ENCODE measurements at regions not wholly inside any gene's neighbourhood (a gene's known extent, or its start where the extent isn't known, plus 50 kb on each side); places are given as distances from the start of the nearest gene placed in this dataset.
A peak's percentile ranks its signal among the peaks of the same experiment; 100 is the strongest.

- DNase-seq (ENCODE audit: low read depth in 1 of 2, low spot score in 2 of 2) (peak in 1 of 2 experiments; percentile 68), FAIRE-seq (no peak)
- H4K20me1 ChIP-seq (replicated peaks in 1 of 2; ENCODE audit: control insufficient read depth in 1 of 2, insufficient read depth in 2 of 2, low read length in 2 of 2) = no peaks in the 10 kb centered on the region
- H2AFZ ChIP-seq (ENCODE audit: low read length) = peak overlapping the region; percentile 68; the same call in 1 of the 2 replicates
- H3K14ac ChIP-seq (ENCODE audit: insufficient read length) = no peak overlapping the region
- no peak overlapping the region for H2BK5ac ChIP-seq (ENCODE audit: low read depth, low read length)
- H3K27ac ChIP-seq (ENCODE audit: low read depth, low read length) = no peak overlapping the region
- no peak overlapping the region for H4K8ac ChIP-seq (ENCODE audit: extremely low read depth, insufficient read depth, low read length)
- peaks cover 0 to 9% (median 2%) of the 10 kb centered on the region in 4 experiments; a peak in 5 of 7 replicates for H3K27me3 ChIP-seq (replicated peaks in 1 of 4; ENCODE audit: control insufficient read depth in 3 of 4, extremely low read depth in 1 of 4, insufficient read depth in 3 of 4, low read length in 3 of 4)
- no peak overlapping the region for H3K9ac ChIP-seq (replicated peaks in 1 of 4; ENCODE audit: extremely low read depth in 1 of 4, low read depth in 3 of 4, low read length in 3 of 4)
- peaks cover 8% of the 10 kb centered on the region for H3K23me2 ChIP-seq (ENCODE audit: low read depth, low read length)
- no peak overlapping the region for H3K4ac ChIP-seq (replicated peaks; ENCODE audit: insufficient read length, low read depth, low read length)
- H2BK120ac ChIP-seq (replicated peaks; ENCODE audit: low read depth, low read length) = no peak overlapping the region
- ChIA-PET POLR2A (ENCODE audit: partially characterized antibody) (no interaction called here), CTCF (ENCODE audit: partially characterized antibody) (interaction anchor here (0.6 to 3.6 kb wide), 35 partner anchors 10 to 958 kb away, joined by 3 to 13 read pairs (median 4); no protein-coding TSS in a partner anchor)
- H3K79me1 ChIP-seq (ENCODE audit: low read depth, low read length) = no peaks in the 10 kb centered on the region
- H3K23ac ChIP-seq (ENCODE audit: insufficient read length) = no peak overlapping the region
- H2BK20ac ChIP-seq (ENCODE audit: low read length) = no peak overlapping the region
- H3K4me3 ChIP-seq (ENCODE audit: extremely low read depth in 1 of 4, insufficient read depth in 2 of 4, low read depth in 3 of 4, low read length in 4 of 4) = no peak overlapping the region
- H2BK12ac ChIP-seq (ENCODE audit: low read depth, low read length) = no peak overlapping the region
- H2AK5ac ChIP-seq (ENCODE audit: low read depth, low read length) = no peak overlapping the region
- no peaks in the 10 kb centered on the region for H3K9me3 ChIP-seq (ENCODE audit: insufficient read depth in 2 of 2, low read depth in 1 of 2, low read length in 1 of 2)
- no peaks in the 10 kb centered on the region for H3K79me2 ChIP-seq (ENCODE audit: control insufficient read depth in 1 of 2, insufficient read depth in 2 of 2, low read length in 2 of 2)
- H4K5ac ChIP-seq (ENCODE audit: insufficient read length, low read depth, low read length) = no peak overlapping the region
- H3K18ac ChIP-seq (ENCODE audit: extremely low read depth, low read length) = no peak overlapping the region
- no peak overlapping the region for H2BK15ac ChIP-seq (ENCODE audit: low read length)
- H3K4me1 ChIP-seq (replicated peaks in 1 of 4; ENCODE audit: control insufficient read depth in 3 of 4, insufficient read depth in 4 of 4, low read length in 3 of 4) = peaks cover 0 to 6% (median 1%) of the 10 kb centered on the region in 4 experiments; a peak in 2 of 7 replicates
- H3K56ac ChIP-seq (replicated peaks; ENCODE audit: insufficient read length, low read depth, low read length) = no peak overlapping the region
- TF ChIP-seq SP4 (IDR thresholded peaks at IDR 0.05; ENCODE audit: low read length) (no peak), PHF8 (conservative IDR thresholded peaks at IDR 0.05; ENCODE audit: low read depth, low read length) (no peak), CTCF (IDR thresholded peaks at IDR 0.05; ENCODE audit: control extremely low read depth in 1 of 3, insufficient read depth in 1 of 3, low read depth in 1 of 3, low read length in 3 of 3) (peak; percentile 71 to 75 (median 74)), POLR2A (IDR thresholded peaks at IDR 0.05; ENCODE audit: control extremely low read depth in 1 of 2, low read depth in 2 of 2, low read length in 2 of 2) (no peak), RAD21 (IDR thresholded peaks at IDR 0.05 in 1 of 2, conservative IDR thresholded peaks at IDR 0.05 in 1 of 2; ENCODE audit: low read depth in 2 of 2, low read length in 2 of 2) (peak; percentile 87 to 89), MAFK (IDR thresholded peaks at IDR 0.05; ENCODE audit: low read depth, low read length) (no peak), SRF (IDR thresholded peaks at IDR 0.05; ENCODE audit: low read depth, low read length) (no peak), SIX5 (IDR thresholded peaks at IDR 0.05; ENCODE audit: low read depth, low read length) (no peak), GABPA (IDR thresholded peaks at IDR 0.05; ENCODE audit: borderline replicate concordance, insufficient read depth, low read length) (no peak), POLR2AphosphoS5 (IDR thresholded peaks at IDR 0.05; ENCODE audit: low read depth, low read length) (no peak), SUZ12 (IDR thresholded peaks at IDR 0.05; ENCODE audit: low read length) (no peak), BCL11A (IDR thresholded peaks at IDR 0.05; ENCODE audit: low read depth in 2 of 2, low read length in 2 of 2) (no peak)
- H3K36me3 ChIP-seq (ENCODE audit: control insufficient read depth in 2 of 4, insufficient read depth in 4 of 4, low read length in 3 of 4) = no peaks in the 10 kb centered on the region
- WGBS, 2 experiments (ENCODE audit: extremely low coverage in 1 of 2, insufficient coverage in 1 of 2, insufficient read length in 1 of 2, insufficient replicate concordance in 2 of 2, low coverage in 1 of 2, low lambda C conversion rate in 2 of 2, missing lambda C conversion rate in 1 of 2) = 27% methylated on average over 7 of the region's 7 CpGs; no CpG with 5 or more reads in 1 of the 2 experiments
- no peak overlapping the region for H4K91ac ChIP-seq (replicated peaks; ENCODE audit: insufficient read length, low read length)
- H3K4me2 ChIP-seq (ENCODE audit: insufficient read depth in 1 of 2, low read depth in 2 of 2, low read length in 2 of 2) = no peak overlapping the region
These were observed 439.4 kb upstream of the KLF12 start for GRCh38 chr13:74573654-74574053.
